MM.1S (cell line): ENCODE measurements at regions not wholly inside any gene's neighbourhood (a gene's known extent, or its start where the extent isn't known, plus 50 kb on each side); places are given as distances from the start of the nearest gene placed in this dataset.

Experiments
- DNase-seq: peaks from one replicate; pipeline ENCODE4 v3.0.0-alpha.2; 2015
- H2AFZ ChIP-seq: fragments of 300-600 bp; sonication (generic); 2 replicates; pipeline ENCODE4 v1.6.0; 2016; ENCODE audit warnings: antibody characterized with exemption, low read length
- H3F3A ChIP-seq: fragments of 300-600 bp; sonication (generic); 2 replicates; pipeline ENCODE4 v1.6.1; 2016; ENCODE audit warnings: mild to moderate bottlenecking, antibody characterized with exemption, low read length, moderate library complexity, mixed read lengths; ENCODE audit not compliant: insufficient read depth
- H3K27ac ChIP-seq: fragments of 300-600 bp; sonication (generic); 2 replicates; pipeline ENCODE4 v1.5.1; 2016; ENCODE audit warnings: mild to moderate bottlenecking, low read length
- H3K27me3 ChIP-seq: fragments of 300-600 bp; sonication (generic); replicated peaks from 2 replicates; pipeline ENCODE4 v1.6.0; 2016; ENCODE audit warnings: low read length; ENCODE audit not compliant: insufficient read depth
- H3K36me3 ChIP-seq: fragments of 300-600 bp; sonication (generic); replicated peaks from 2 replicates; pipeline ENCODE4 v1.6.1; 2016; ENCODE audit warnings: mild to moderate bottlenecking, low read length, mixed read lengths; ENCODE audit not compliant: insufficient read depth
- H3K4me1 ChIP-seq: fragments of 300-600 bp; sonication (generic); 2 replicates; pipeline ENCODE4 v1.6.1; 2016; ENCODE audit warnings: low read length, mixed read lengths
- H3K4me2 ChIP-seq: fragments of 300-600 bp; sonication (generic); 2 replicates; pipeline ENCODE4 v1.6.0; 2016; ENCODE audit warnings: low read depth, low read length
- H3K4me3 ChIP-seq: fragments of 300-600 bp; sonication (generic); 2 replicates; pipeline ENCODE4 v1.5.1; 2016; ENCODE audit warnings: low read length, mixed read lengths
- H3K79me2 ChIP-seq: fragments of 300-600 bp; sonication (generic); 2 replicates; pipeline ENCODE4 v1.6.1; 2016; ENCODE audit warnings: mixed run types, low read length, mixed read lengths
- H3K9ac ChIP-seq: fragments of 300-600 bp; sonication (generic); 2 replicates; pipeline ENCODE4 v1.6.1; 2016; ENCODE audit warnings: low read length, mixed read lengths
- H3K9me2 ChIP-seq: fragments of 300-600 bp; sonication (generic); replicated peaks from 2 replicates; pipeline ENCODE4 v1.6.1; 2016; ENCODE audit warnings: mild to moderate bottlenecking, low read length, mixed read lengths; ENCODE audit not compliant: insufficient read depth
- H3K9me3 ChIP-seq: fragments of 300-600 bp; sonication (generic); replicated peaks from 2 replicates; pipeline ENCODE4 v1.6.1; 2016; ENCODE audit warnings: mild to moderate bottlenecking, low read length, mixed read lengths; ENCODE audit not compliant: insufficient read depth
- H4K20me1 ChIP-seq: fragments of 300-600 bp; sonication (generic); 2 replicates; pipeline ENCODE4 v1.6.1; 2016; ENCODE audit warnings: mild to moderate bottlenecking, low read length, moderate library complexity, mixed read lengths; ENCODE audit not compliant: insufficient read depth
- CTCF ChIP-seq: fragments of 300-600 bp; sonication (generic); IDR thresholded peaks from 2 replicates; pipeline ENCODE4 v1.5.1; 2016; ENCODE audit warnings: antibody characterized with exemption, low read length, mixed read lengths
- EZH2 ChIP-seq: fragments of 300-600 bp; sonication (generic); optimal IDR thresholded peaks from 2 replicates; pipeline ENCODE3; 2017; ENCODE audit warnings: low read depth, mild to moderate bottlenecking, antibody characterized with exemption, low read length, mixed read lengths
- EZH2phosphoT487 ChIP-seq: fragments of 300-600 bp; sonication (generic); IDR thresholded peaks from 2 replicates; pipeline ENCODE4 v1.6.1; 2018; ENCODE audit warnings: antibody characterized with exemption, low read length

- no peaks in the 10 kb centered on the region for H3K9me2 ChIP-seq
- no peak overlapping the region for H3K9ac ChIP-seq
- no peaks in the 10 kb centered on the region for H3K9me3 ChIP-seq
- H3K4me3 ChIP-seq: no peak overlapping the region
- H3K79me2 ChIP-seq: no peaks in the 10 kb centered on the region
- H3K4me2 ChIP-seq: no peak overlapping the region
- H2AFZ ChIP-seq: no peak overlapping the region
- no peak overlapping the region for H3K27ac ChIP-seq
- H3K4me1 ChIP-seq: peaks cover 15% of the 10 kb centered on the region; the same call in 1 of the 2 replicates
- no peak for TF ChIP-seq EZH2phosphoT487
- TF ChIP-seq CTCF: no peak
- no peak for TF ChIP-seq EZH2
- no peaks in the 10 kb centered on the region for H3K27me3 ChIP-seq
- H3F3A ChIP-seq: 0 out of 2 replicates have a peak, but pooled peaks cover 5% of the 10 kb centered on the region
- H3K36me3 ChIP-seq: no peaks in the 10 kb centered on the region
- DNase-seq: no peak
- no peaks in the 10 kb centered on the region for H4K20me1 ChIP-seq
Measured at GRCh38 chr14:58798173-58798572, 160.4 kb downstream of the DACT1 start.

- H3K36me3 ChIP-seq: no peaks in the 10 kb centered on the region
- H3F3A ChIP-seq: 0 out of 2 replicates have a peak, but pooled peaks cover 5% of the 10 kb centered on the region
- H3K4me1 ChIP-seq: peaks cover 15% of the 10 kb centered on the region; the same call in 1 of the 2 replicates
- no peaks in the 10 kb centered on the region for H3K9me2 ChIP-seq
- H3K9me3 ChIP-seq: no peaks in the 10 kb centered on the region
- no peaks in the 10 kb centered on the region for H3K79me2 ChIP-seq
- DNase-seq: no peak
- no peak overlapping the region for H3K4me3 ChIP-seq
- TF ChIP-seq EZH2: no peak
- TF ChIP-seq EZH2phosphoT487: no peak
- no peak for TF ChIP-seq CTCF
- H3K27ac ChIP-seq: no peak overlapping the region
- no peak overlapping the region for H3K9ac ChIP-seq
- H2AFZ ChIP-seq: no peak overlapping the region
- no peak overlapping the region for H3K4me2 ChIP-seq
- no peaks in the 10 kb centered on the region for H3K27me3 ChIP-seq
- no peaks in the 10 kb centered on the region for H4K20me1 ChIP-seq
Measured at GRCh38 chr14:58801086-58801485, 163.3 kb downstream of the DACT1 start.

GRCh38 chr14:58805057-58805456 lies 167.3 kb downstream of the DACT1 start:
- no peaks in the 10 kb centered on the region for H4K20me1 ChIP-seq
- no peaks in the 10 kb centered on the region for H3K4me1 ChIP-seq
- no peak overlapping the region for H2AFZ ChIP-seq
- no peak overlapping the region for H3K9ac ChIP-seq
- H3K79me2 ChIP-seq: no peaks in the 10 kb centered on the region
- no peak overlapping the region for H3K4me2 ChIP-seq
- no peaks in the 10 kb centered on the region for H3K27me3 ChIP-seq
- no peak overlapping the region for H3K27ac ChIP-seq
- no peaks in the 10 kb centered on the region for H3K9me3 ChIP-seq
- H3K36me3 ChIP-seq: no peaks in the 10 kb centered on the region
- DNase-seq: no peak
- no peak for TF ChIP-seq CTCF
- no peak for TF ChIP-seq EZH2
- TF ChIP-seq EZH2phosphoT487: no peak
- H3F3A ChIP-seq: no peaks in the 10 kb centered on the region
- H3K4me3 ChIP-seq: no peak overlapping the region
- H3K9me2 ChIP-seq: no peaks in the 10 kb centered on the region
